ENCODE measurements at regions not wholly inside any gene's neighbourhood (a gene's known extent, or its start where the extent isn't known, plus 50 kb on each side); places are given as distances from the start of the nearest gene placed in this dataset.

DNA sequence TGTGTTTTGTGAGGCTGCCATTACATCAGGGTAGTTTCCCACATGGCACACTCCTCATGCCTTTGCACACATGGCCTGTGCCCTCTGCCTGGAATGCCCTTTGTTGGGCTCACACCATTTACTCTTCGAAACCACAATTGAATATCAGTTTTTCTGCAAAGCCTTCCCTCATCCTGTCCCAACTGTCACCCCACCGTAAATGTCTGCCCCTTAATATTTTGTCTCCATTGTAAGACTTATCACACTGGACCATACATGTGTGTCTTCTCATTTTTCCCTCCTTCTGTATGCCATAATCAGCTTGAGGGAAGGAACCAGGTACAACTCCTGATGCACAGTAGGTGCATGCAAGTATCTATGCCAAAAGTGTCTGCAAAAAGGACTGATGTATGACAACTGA, 62.7 kb upstream of the TMEM252 start:
- Histone ChIP-seq H3K4me3 (ENCODE audit: control insufficient read depth in 2 of 3, extremely low read depth in 1 of 3, insufficient read depth in 2 of 3, low read depth in 1 of 3, low read length in 3 of 3) (no peak overlapping the region), H3K4me1 (ENCODE audit: control insufficient read depth, extremely low read depth, insufficient read depth, low read length) (no peaks in the 10 kb centered on the region), H3K9me1 (ENCODE audit: control insufficient read depth, extremely low read depth, insufficient read depth, low read length) (no peaks in the 10 kb centered on the region), H3K4me2 (ENCODE audit: control insufficient read depth, extremely low read depth, insufficient read depth, low read depth, low read length) (no peak overlapping the region), H4K20me1 (ENCODE audit: control insufficient read depth, extremely low read depth, insufficient read depth, low read length) (no peaks in the 10 kb centered on the region), H2AFZ (ENCODE audit: control insufficient read depth, low read length) (no peak overlapping the region), H3K27me3 (ENCODE audit: control insufficient read depth, extremely low read depth, insufficient read depth, low read length) (no peaks in the 10 kb centered on the region), H3K36me3 (ENCODE audit: control insufficient read depth in 2 of 2, extremely low read depth in 1 of 2, insufficient read depth in 2 of 2, low read length in 2 of 2) (no peaks in the 10 kb centered on the region), H3K27ac (ENCODE audit: control insufficient read depth, insufficient read depth, low read length) (no peak overlapping the region), H3K79me2 (ENCODE audit: control insufficient read depth, insufficient read depth, low read length) (no peaks in the 10 kb centered on the region), H3K9ac (ENCODE audit: control insufficient read depth, extremely low read depth, insufficient read depth, low read length) (no peak overlapping the region), H3K9me3 (ENCODE audit: control insufficient read depth, low read depth, low read length) (no peaks in the 10 kb centered on the region)
- no peak for FAIRE-seq
- dilution Hi-C loops (cut with MboI; ENCODE audit: extremely low pct_ligation_motif_present, low sequenced_read_pairs): loop anchor here (25.0 kb wide), 2 partner anchors 91 to 384 kb away; no protein-coding TSS in a partner anchor
- TF ChIP-seq, protein P1, sequence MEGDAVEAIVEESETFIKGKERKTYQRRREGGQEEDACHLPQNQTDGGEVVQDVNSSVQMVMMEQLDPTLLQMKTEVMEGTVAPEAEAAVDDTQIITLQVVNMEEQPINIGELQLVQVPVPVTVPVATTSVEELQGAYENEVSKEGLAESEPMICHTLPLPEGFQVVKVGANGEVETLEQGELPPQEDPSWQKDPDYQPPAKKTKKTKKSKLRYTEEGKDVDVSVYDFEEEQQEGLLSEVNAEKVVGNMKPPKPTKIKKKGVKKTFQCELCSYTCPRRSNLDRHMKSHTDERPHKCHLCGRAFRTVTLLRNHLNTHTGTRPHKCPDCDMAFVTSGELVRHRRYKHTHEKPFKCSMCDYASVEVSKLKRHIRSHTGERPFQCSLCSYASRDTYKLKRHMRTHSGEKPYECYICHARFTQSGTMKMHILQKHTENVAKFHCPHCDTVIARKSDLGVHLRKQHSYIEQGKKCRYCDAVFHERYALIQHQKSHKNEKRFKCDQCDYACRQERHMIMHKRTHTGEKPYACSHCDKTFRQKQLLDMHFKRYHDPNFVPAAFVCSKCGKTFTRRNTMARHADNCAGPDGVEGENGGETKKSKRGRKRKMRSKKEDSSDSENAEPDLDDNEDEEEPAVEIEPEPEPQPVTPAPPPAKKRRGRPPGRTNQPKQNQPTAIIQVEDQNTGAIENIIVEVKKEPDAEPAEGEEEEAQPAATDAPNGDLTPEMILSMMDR (optimal IDR thresholded peaks at IDR 0.05 in 1 of 3, IDR thresholded peaks at IDR 0.05 in 1 of 3, conservative IDR thresholded peaks at IDR 0.05 in 1 of 3; ENCODE audit: extremely low read depth in 1 of 3, insufficient read depth in 2 of 3, low read length in 3 of 3): no peak
- TF ChIP-seq EZH2 (IDR thresholded peaks at IDR 0.05; ENCODE audit: low read length): no peak
- no peak for DNase-seq (ENCODE audit: low read depth, low spot score)

DNA sequence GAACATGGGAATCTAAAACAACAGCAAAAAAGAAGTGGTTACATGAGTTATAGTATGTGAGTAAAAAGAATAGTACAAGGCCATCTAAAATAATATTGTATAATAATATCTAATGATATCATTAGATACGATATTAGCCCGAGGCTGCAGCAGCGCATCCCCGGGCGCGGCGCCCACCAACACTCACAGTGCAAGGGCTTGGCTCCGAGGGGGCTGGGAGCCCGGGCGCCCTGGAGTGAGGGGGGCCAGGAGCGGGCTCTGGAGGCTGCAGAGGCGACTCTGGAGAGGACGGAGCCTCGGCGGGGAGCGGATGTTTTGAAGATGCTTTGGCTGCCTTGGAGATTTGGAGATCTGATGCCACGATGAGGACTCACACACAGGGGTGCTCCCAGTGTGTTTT, 68.1 kb upstream of the TMEM252 start:
- H3K4me3 ChIP-seq (ENCODE audit: control insufficient read depth in 2 of 3, extremely low read depth in 1 of 3, insufficient read depth in 2 of 3, low read depth in 1 of 3, low read length in 3 of 3): no peak overlapping the region
- no peak overlapping the region for H3K9ac ChIP-seq (ENCODE audit: control insufficient read depth, extremely low read depth, insufficient read depth, low read length)
- no peak overlapping the region for H2AFZ ChIP-seq (ENCODE audit: control insufficient read depth, low read length)
- DNase-seq (ENCODE audit: low read depth, low spot score): no peak
- no peaks in the 10 kb centered on the region for H3K9me1 ChIP-seq (ENCODE audit: control insufficient read depth, extremely low read depth, insufficient read depth, low read length)
- H3K36me3 ChIP-seq (ENCODE audit: control insufficient read depth in 2 of 2, extremely low read depth in 1 of 2, insufficient read depth in 2 of 2, low read length in 2 of 2): no peaks in the 10 kb centered on the region
- no peaks in the 10 kb centered on the region for H3K9me3 ChIP-seq (ENCODE audit: control insufficient read depth, low read depth, low read length)
- H3K27ac ChIP-seq (ENCODE audit: control insufficient read depth, insufficient read depth, low read length): no peak overlapping the region
- no peaks in the 10 kb centered on the region for H3K27me3 ChIP-seq (ENCODE audit: control insufficient read depth, extremely low read depth, insufficient read depth, low read length)
- dilution Hi-C loops (cut with MboI; ENCODE audit: extremely low pct_ligation_motif_present, low sequenced_read_pairs): loop anchor here (25.0 kb wide), 2 partner anchors 96 to 379 kb away; no protein-coding TSS in a partner anchor
- no peaks in the 10 kb centered on the region for H3K79me2 ChIP-seq (ENCODE audit: control insufficient read depth, insufficient read depth, low read length)
- FAIRE-seq: no peak
- no peaks in the 10 kb centered on the region for H3K4me1 ChIP-seq (ENCODE audit: control insufficient read depth, extremely low read depth, insufficient read depth, low read length)
- no peak overlapping the region for H3K4me2 ChIP-seq (ENCODE audit: control insufficient read depth, extremely low read depth, insufficient read depth, low read depth, low read length)
- no peak for TF ChIP-seq EZH2 (IDR thresholded peaks at IDR 0.05; ENCODE audit: low read length)
- TF ChIP-seq, protein P1 (optimal IDR thresholded peaks at IDR 0.05 in 1 of 3, IDR thresholded peaks at IDR 0.05 in 1 of 3, conservative IDR thresholded peaks at IDR 0.05 in 1 of 3; ENCODE audit: extremely low read depth in 1 of 3, insufficient read depth in 2 of 3, low read length in 3 of 3): no peak
- no peaks in the 10 kb centered on the region for H4K20me1 ChIP-seq (ENCODE audit: control insufficient read depth, extremely low read depth, insufficient read depth, low read length)

Measured in keratinocyte (primary cell).